ENCODE measurements at regions not wholly inside any gene's neighbourhood (a gene's known extent, or its start where the extent isn't known, plus 50 kb on each side); places are given as distances from the start of the nearest gene placed in this dataset.

DNA sequence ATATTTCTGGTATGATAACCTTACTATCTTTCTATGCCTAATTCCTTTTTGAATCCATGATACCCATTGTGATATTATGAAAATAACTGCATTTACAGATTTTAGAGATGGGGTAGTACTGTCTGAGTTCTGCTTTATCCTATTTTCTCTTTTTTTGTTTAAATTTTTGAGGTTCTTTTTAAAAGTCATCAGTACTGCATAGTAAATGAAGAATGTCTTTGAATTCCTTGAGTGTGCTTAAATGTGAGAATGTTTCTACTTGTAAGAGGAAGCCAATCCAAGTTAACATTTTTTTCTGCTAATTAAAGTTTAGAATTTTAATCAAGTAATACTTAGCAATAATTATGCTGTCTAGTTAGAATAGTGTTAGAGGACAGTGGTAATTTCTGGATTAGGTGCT, 474.6 kb downstream of the PCNX1 start:
- Histone ChIP-seq H3K9me3 (ENCODE audit: control insufficient read depth, insufficient read depth, low read length) (no peaks in the 10 kb centered on the region), H3K9me1 (ENCODE audit: insufficient read depth, low read length) (no peaks in the 10 kb centered on the region), H4K20me1 (ENCODE audit: insufficient read depth, low read length) (no peaks in the 10 kb centered on the region), H3K9ac (ENCODE audit: low read depth, low read length) (no peak overlapping the region), H2AFZ (replicated peaks; ENCODE audit: low read length, poor library complexity) (no peak overlapping the region), H3K18ac (ENCODE audit: low read depth, low read length) (peak overlapping the region; percentile 67; the same call in 1 of the 2 replicates), H3K4me2 (ENCODE audit: low read depth, low read length) (peak overlapping the region; percentile 17; the same call in 1 of the 2 replicates), H3K27ac (ENCODE audit: insufficient read depth, low read length) (no peak overlapping the region), H2BK15ac (ENCODE audit: low read depth, low read length) (peak overlapping the region; percentile 81; the same call in 1 of the 3 replicates), H3K14ac (replicated peaks; ENCODE audit: low read depth, low read length) (peak overlapping the region; percentile 57; the same call in 1 of the 2 replicates), H2BK5ac (ENCODE audit: low read depth, low read length, poor library complexity, severe bottlenecking) (peak overlapping the region; percentile 82), H2BK120ac (ENCODE audit: low read depth, low read length) (peak overlapping the region; percentile 61; the same call in 1 of the 2 replicates), H3K23ac (ENCODE audit: low read depth, low read length) (0 out of 2 replicates have a peak overlapping the region, but pooled peaks have one; percentile 64), H3K36me3 (ENCODE audit: control insufficient read depth, insufficient read depth, low read length) (no peaks in the 10 kb centered on the region), H2BK20ac (ENCODE audit: low read depth, low read length) (peak overlapping the region; percentile 70; the same call in 1 of the 2 replicates), H3K4ac (ENCODE audit: low read depth, low read length) (0 out of 2 replicates have a peak overlapping the region, but pooled peaks have one; percentile 31), H3K4me1 (ENCODE audit: control insufficient read depth, insufficient read depth, low read length) (peaks cover 7% of the 10 kb centered on the region; the same call in 1 of the 2 replicates), H2AK5ac (ENCODE audit: low read depth, low read length) (no peak overlapping the region), H4K91ac (ENCODE audit: insufficient read depth, low read depth, low read length) (peak overlapping the region; percentile 51), H4K8ac (ENCODE audit: low read depth in 2 of 2, low read length in 2 of 2) (peak overlapping the region; percentile 27 to 29; a peak in 1 of 4 replicates), H3K79me1 (ENCODE audit: low read depth in 1 of 2, low read length in 2 of 2) (peaks cover 16 to 59% of the 10 kb centered on the region in 2 experiments), H2AK9ac (replicated peaks; ENCODE audit: low read depth, low read length, poor library complexity) (no peak overlapping the region), H3K27me3 (ENCODE audit: control insufficient read depth, insufficient read depth, low read length) (no peaks in the 10 kb centered on the region), H3K56ac (ENCODE audit: extremely low read depth, insufficient read depth, low read length) (no peak overlapping the region), H3K4me3 (ENCODE audit: insufficient read depth, low read depth, low read length) (no peak overlapping the region), H4K5ac (ENCODE audit: low read depth, low read length) (no peak overlapping the region; the same call in 1 of the 2 replicates)
- DNase-seq (no peak), ATAC-seq (ENCODE audit: low read depth) (peak; percentile 59; the same call in 1 of the 2 replicates)
- POLR2A ChIA-PET (ENCODE audit: unreplicated experiment), result no interaction called here
- CTCF ChIA-PET, result interaction anchor here (1.2 kb wide), 1 partner anchor 12 kb away, joined by 4 read pairs; no protein-coding TSS in a partner anchor
- intact Hi-C loops (cut with micrococcal nuclease) (loop anchor here (10.0 kb wide), 1 partner anchor 473 kb away; no protein-coding TSS in a partner anchor), dilution Hi-C loops (cut with HindIII; ENCODE audit: low sequenced_read_pairs, unreplicated experiment) (no loop called here), in situ Hi-C loops (cut with MboI; ENCODE audit: low sequenced_read_pairs) (no loop called here)
- TF ChIP-seq POLR2A (IDR thresholded peaks at IDR 0.05; ENCODE audit: low read depth, low read length), result no peak
- TF ChIP-seq, protein P1, sequence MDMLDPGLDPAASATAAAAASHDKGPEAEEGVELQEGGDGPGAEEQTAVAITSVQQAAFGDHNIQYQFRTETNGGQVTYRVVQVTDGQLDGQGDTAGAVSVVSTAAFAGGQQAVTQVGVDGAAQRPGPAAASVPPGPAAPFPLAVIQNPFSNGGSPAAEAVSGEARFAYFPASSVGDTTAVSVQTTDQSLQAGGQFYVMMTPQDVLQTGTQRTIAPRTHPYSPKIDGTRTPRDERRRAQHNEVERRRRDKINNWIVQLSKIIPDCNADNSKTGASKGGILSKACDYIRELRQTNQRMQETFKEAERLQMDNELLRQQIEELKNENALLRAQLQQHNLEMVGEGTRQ (IDR thresholded peaks at IDR 0.05; ENCODE audit: low read depth, low read length), result no peak
- TF ChIP-seq CHD1 (IDR thresholded peaks at IDR 0.05; ENCODE audit: low read depth, low read length), result no peak
- no peak for TF ChIP-seq SMC3 (IDR thresholded peaks at IDR 0.05; ENCODE audit: low read depth, low read length)
- TF ChIP-seq RFX5 (IDR thresholded peaks at IDR 0.05; ENCODE audit: low read depth, low read length), result no peak
- no peak for TF ChIP-seq BHLHE40 (IDR thresholded peaks at IDR 0.05; ENCODE audit: low read depth, low read length)
- no TSS peak for BruUV-seq (replicated peaks)
